CD14-positive monocyte (primary cell): ENCODE measurements at regions not wholly inside any gene's neighbourhood (a gene's known extent, or its start where the extent isn't known, plus 50 kb on each side); places are given as distances from the start of the nearest gene placed in this dataset.

Experiments
- DNase-seq, 3 donors: peaks; one replicate each; pipeline ENCODE4 v3.0.0-alpha.2; 2011 to 2022
- H2AFZ ChIP-seq: 2 replicates; pipeline ENCODE4 v1.6.0; 2012; ENCODE audit warnings: mild to moderate bottlenecking, low read depth, low read length, inconsistent platforms; ENCODE audit not compliant: insufficient read depth, poor library complexity, severe bottlenecking
- H3K27ac ChIP-seq, 2 donors: 1 replicate in 1 of 2; 2 replicates in 1 of 2; pipeline ENCODE4 v1.5.1; 2012 to 2013; ENCODE audit warnings: low read length in 2 of 2, control low read depth in 1 of 2, inconsistent platforms in 1 of 2, low read depth in 1 of 2, mild to moderate bottlenecking in 1 of 2
- H3K27me3 ChIP-seq, 2 donors: one replicate each; pipeline versions ENCODE4 v1.6.0 to v1.6.1; 2011 to 2013; ENCODE audit warnings: low read length in 2 of 2; ENCODE audit not compliant: control insufficient read depth in 2 of 2, insufficient read depth in 2 of 2
- H3K36me3 ChIP-seq, 2 donors: replicated peaks in 1 of 2; 1 replicate in 1 of 2; 2 replicates in 1 of 2; pipeline versions ENCODE4 v1.5.1 to v1.6.1; 2012 to 2013; ENCODE audit warnings: low read length in 2 of 2, control low read depth in 1 of 2, inconsistent platforms in 1 of 2, mild to moderate bottlenecking in 1 of 2; ENCODE audit not compliant: insufficient read depth in 2 of 2, control insufficient read depth in 1 of 2
- H3K4me1 ChIP-seq, 2 donors: 1 replicate in 1 of 2; 2 replicates in 1 of 2; pipeline versions ENCODE4 v1.5.1 to v1.6.1; 2012 to 2013; ENCODE audit warnings: low read length in 2 of 2, control low read depth in 1 of 2, inconsistent platforms in 1 of 2, mild to moderate bottlenecking in 1 of 2, moderate library complexity in 1 of 2; ENCODE audit not compliant: insufficient read depth in 2 of 2, control insufficient read depth in 1 of 2
- H3K4me2 ChIP-seq: replicated peaks from 2 replicates; pipeline ENCODE3; 2012; ENCODE audit warnings: low read length, moderate library complexity, mild to moderate bottlenecking; ENCODE audit not compliant: poor library complexity, severe bottlenecking; ENCODE audit errors: extremely low read depth
- H3K4me3 ChIP-seq, 3 experiments: fragments of 200-600 bp in 1 of 3; sonication (generic) in 1 of 3; replicated peaks in 1 of 3; 1 replicate in 2 of 3; 2 replicates in 1 of 3; pipeline ENCODE4 v1.5.1; 2011 to 2013; ENCODE audit warnings: low read length in 3 of 3, mild to moderate bottlenecking in 3 of 3, control low read depth in 2 of 3, low read depth in 2 of 3, inconsistent platforms in 1 of 3, moderate library complexity in 1 of 3
- H3K79me2 ChIP-seq: 2 replicates; pipeline ENCODE4 v1.6.0; 2012; ENCODE audit warnings: mild to moderate bottlenecking, control low read depth, inconsistent platforms, low read length, moderate library complexity; ENCODE audit not compliant: insufficient read depth
- H3K9ac ChIP-seq: 2 replicates; pipeline ENCODE4 v1.6.0; 2017; ENCODE audit warnings: low read length, mild to moderate bottlenecking; ENCODE audit not compliant: insufficient read depth, poor library complexity, severe bottlenecking
- H3K9me3 ChIP-seq, 2 donors: replicated peaks in 1 of 2; 1 replicate in 1 of 2; 2 replicates in 1 of 2; pipeline versions ENCODE4 v1.5.1 to v1.6.1; 2012 to 2013; ENCODE audit warnings: low read length in 2 of 2, control low read depth in 1 of 2; ENCODE audit not compliant: control insufficient read depth in 1 of 2, insufficient read depth in 1 of 2
- H4K20me1 ChIP-seq: 2 replicates; pipeline ENCODE4 v1.6.0; 2012; ENCODE audit warnings: mild to moderate bottlenecking, low read length, control low read depth, moderate library complexity; ENCODE audit not compliant: insufficient read depth
- H3K27ac Mint-ChIP-seq, 7 donors: one replicate each; pipeline ENCODE4 v1.8.0; 2020; ENCODE audit warnings: mild to moderate bottlenecking in 7 of 7, mixed read lengths in 7 of 7, moderate library complexity in 6 of 7, inconsistent platforms in 2 of 7
- H3K27me3 Mint-ChIP-seq, 3 donors: one replicate each; pipeline ENCODE4 v1.8.0; 2021 to 2022; ENCODE audit warnings: low read depth in 3 of 3, mild to moderate bottlenecking in 3 of 3, mixed read lengths in 3 of 3, moderate library complexity in 3 of 3, inconsistent platforms in 1 of 3
- H3K36me3 Mint-ChIP-seq, 2 donors: one replicate each; pipeline ENCODE4 v1.8.0; 2020; ENCODE audit warnings: mixed read lengths in 2 of 2, inconsistent platforms in 1 of 2, mild to moderate bottlenecking in 1 of 2
- H3K4me1 Mint-ChIP-seq: one replicate; pipeline ENCODE4 v1.8.0; 2020; ENCODE audit warnings: mild to moderate bottlenecking, mixed read lengths
- H3K4me3 Mint-ChIP-seq, 2 donors: one replicate each; pipeline ENCODE4 v1.8.0; 2020; ENCODE audit warnings: mild to moderate bottlenecking in 2 of 2, mixed read lengths in 2 of 2, moderate library complexity in 1 of 2
- H3K9me3 Mint-ChIP-seq, 7 donors: one replicate each; pipeline ENCODE4 v1.8.0; 2020 to 2022; ENCODE audit warnings: mixed read lengths in 7 of 7, mild to moderate bottlenecking in 6 of 7, moderate library complexity in 6 of 7, inconsistent platforms in 2 of 7
- WGBS: methylation state at CpG from one replicate; pipeline ENCODE4 v1.1.5; 2013; ENCODE audit warnings: missing lambda C conversion rate; ENCODE audit not compliant: insufficient coverage; 5-methylcytosine and 5-hydroxymethylcytosine counted together
- intact Hi-C, 2 donors: fragments of 100-400 bp; cut with micrococcal nuclease; formaldehyde crosslinking; loops; one replicate each; pipeline versions ENCODE4 v1.15.0 to v1.15.1; 2023
- TF ChIP-seq, protein P1 (sequence below): fragments of 200-600 bp; IDR thresholded peaks from one replicate; pipeline ENCODE4 v1.8.0; 2022; ENCODE audit warnings: antibody characterized with exemption, mild to moderate bottlenecking

DNA sequence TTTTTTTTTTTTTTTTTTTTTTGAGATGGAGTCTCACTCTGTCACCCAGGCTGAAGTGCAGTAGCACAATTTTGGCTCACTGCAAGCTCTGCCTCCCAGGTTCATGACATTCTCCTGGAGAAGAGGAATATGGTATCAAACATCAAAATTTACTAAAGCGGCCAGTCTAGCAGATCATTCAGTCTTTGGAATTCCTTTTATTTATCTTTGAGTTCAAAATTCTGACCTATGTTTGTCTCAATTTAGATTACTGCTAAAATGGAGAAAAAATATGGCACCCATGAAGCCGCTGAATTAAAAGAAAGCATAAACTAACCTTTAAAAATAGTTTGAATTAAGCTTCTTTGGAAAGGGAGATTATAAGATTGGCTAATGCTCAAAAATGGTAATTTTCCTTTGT lies 64.5 kb upstream of the EGLN3 start:
- TF ChIP-seq, protein P1, sequence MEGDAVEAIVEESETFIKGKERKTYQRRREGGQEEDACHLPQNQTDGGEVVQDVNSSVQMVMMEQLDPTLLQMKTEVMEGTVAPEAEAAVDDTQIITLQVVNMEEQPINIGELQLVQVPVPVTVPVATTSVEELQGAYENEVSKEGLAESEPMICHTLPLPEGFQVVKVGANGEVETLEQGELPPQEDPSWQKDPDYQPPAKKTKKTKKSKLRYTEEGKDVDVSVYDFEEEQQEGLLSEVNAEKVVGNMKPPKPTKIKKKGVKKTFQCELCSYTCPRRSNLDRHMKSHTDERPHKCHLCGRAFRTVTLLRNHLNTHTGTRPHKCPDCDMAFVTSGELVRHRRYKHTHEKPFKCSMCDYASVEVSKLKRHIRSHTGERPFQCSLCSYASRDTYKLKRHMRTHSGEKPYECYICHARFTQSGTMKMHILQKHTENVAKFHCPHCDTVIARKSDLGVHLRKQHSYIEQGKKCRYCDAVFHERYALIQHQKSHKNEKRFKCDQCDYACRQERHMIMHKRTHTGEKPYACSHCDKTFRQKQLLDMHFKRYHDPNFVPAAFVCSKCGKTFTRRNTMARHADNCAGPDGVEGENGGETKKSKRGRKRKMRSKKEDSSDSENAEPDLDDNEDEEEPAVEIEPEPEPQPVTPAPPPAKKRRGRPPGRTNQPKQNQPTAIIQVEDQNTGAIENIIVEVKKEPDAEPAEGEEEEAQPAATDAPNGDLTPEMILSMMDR: no peak
- Histone ChIP-seq H3K27ac (no peak overlapping the region), H3K4me3 (no peak overlapping the region), H3K79me2 (no peaks in the 10 kb centered on the region), H3K9me3 (no peaks in the 10 kb centered on the region), H3K4me1 (peaks cover 24 to 25% of the 10 kb centered on the region in 2 donors), H4K20me1 (no peaks in the 10 kb centered on the region), H3K27me3 (no peaks in the 10 kb centered on the region), H2AFZ (no peak overlapping the region), H3K9ac (no peak overlapping the region), H3K4me2 (no peak overlapping the region), H3K36me3 (no peaks in the 10 kb centered on the region)
- H3K4me1 Mint-ChIP-seq: peaks cover 47% of the 10 kb centered on the region
- DNase-seq: no peak
- H3K27me3 Mint-ChIP-seq: no peaks in the 10 kb centered on the region
- no peak overlapping the region for H3K27ac Mint-ChIP-seq
- no CpG with 5 or more reads among the region's 2 CpGs for WGBS
- peaks cover 0 to 3% (median under 1%) of the 10 kb centered on the region in 7 donors for H3K9me3 Mint-ChIP-seq
- H3K36me3 Mint-ChIP-seq: no peaks in the 10 kb centered on the region
- intact Hi-C loops: loop anchor here in 1 of 2 donors (10.0 kb wide), 1 partner anchor 1941 kb away; the partner anchor contains the start of gene ARHGAP5
- H3K4me3 Mint-ChIP-seq: no peak overlapping the region

DNA sequence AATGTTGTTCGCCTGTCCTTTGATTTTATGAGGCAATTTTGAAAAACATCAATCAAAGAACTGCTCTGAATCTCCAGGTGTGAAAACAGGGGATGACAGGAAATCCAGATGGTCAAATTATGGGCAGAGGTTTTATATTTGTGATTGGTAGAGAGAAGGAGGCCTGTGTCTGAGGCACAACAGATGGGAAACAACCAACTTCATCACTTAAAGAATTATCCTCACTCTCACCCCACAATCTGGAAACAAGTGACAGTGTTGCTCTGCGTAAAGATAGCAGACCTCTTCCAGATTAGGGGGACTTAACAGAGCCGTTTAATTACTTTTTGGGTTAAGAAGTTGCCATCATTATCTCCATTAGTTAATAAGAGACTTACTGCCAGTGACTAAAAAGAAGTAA lies 64.1 kb upstream of the EGLN3 start:
- intact Hi-C loops: loop anchor here in 1 of 2 donors (10.0 kb wide), 1 partner anchor 1940 kb away; the partner anchor contains the start of gene ARHGAP5
- H3K27ac ChIP-seq: no peak overlapping the region

More for the DNA sequence above, 64.1 kb upstream of the EGLN3 start:
- Mint-ChIP-seq H3K4me1 (peaks cover 47% of the 10 kb centered on the region), H3K9me3 (peaks cover 0 to 4% (median 2%) of the 10 kb centered on the region in 7 donors), H3K4me3 (no peak overlapping the region), H3K27me3 (no peaks in the 10 kb centered on the region), H3K36me3 (no peaks in the 10 kb centered on the region), H3K27ac (no peak overlapping the region)
- DNase-seq: no peak
- Histone ChIP-seq H3K36me3 (no peaks in the 10 kb centered on the region), H3K4me1 (peaks cover 24 to 25% of the 10 kb centered on the region in 2 donors), H3K4me3 (no peak overlapping the region), H3K9me3 (no peaks in the 10 kb centered on the region), H4K20me1 (no peaks in the 10 kb centered on the region), H3K9ac (no peak overlapping the region), H3K27me3 (no peaks in the 10 kb centered on the region), H3K4me2 (no peak overlapping the region), H3K79me2 (no peaks in the 10 kb centered on the region), H2AFZ (no peak overlapping the region)
- TF ChIP-seq, protein P1: no peak
- no CpG with 5 or more reads among the region's 3 CpGs for WGBS
